ENCODE measurements at regions not wholly inside any gene's neighbourhood (a gene's known extent, or its start where the extent isn't known, plus 50 kb on each side); places are given as distances from the start of the nearest gene placed in this dataset.
A peak's percentile ranks its signal among the peaks of the same experiment; 100 is the strongest.

DNA sequence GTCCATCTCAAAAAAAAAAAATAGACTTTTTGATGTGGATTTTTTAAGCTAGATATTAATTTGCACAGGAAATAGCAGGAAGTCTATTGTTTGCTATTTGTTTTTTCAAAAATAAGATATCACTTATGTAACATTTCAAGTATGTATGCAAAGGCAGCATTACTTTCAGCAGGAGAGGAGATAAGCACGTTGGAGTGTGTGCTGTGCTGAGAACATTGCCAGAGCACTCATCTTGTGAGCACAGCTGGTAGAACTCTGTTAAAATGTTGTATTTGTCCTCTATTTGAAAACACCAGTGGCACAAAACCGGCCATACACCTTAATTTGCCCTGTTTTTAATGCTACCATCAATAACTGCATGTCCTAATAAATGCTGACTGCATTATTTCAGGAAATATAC is 1061.9 kb upstream of the CDH18 start:
- H3K9me3 Mint-ChIP-seq, result peaks cover 3% of the 10 kb centered on the region
- Histone ChIP-seq H3K79me2 (ENCODE audit: low read depth) (no peaks in the 10 kb centered on the region), H3K4me2 (no peak overlapping the region), H4K20me1 (ENCODE audit: low read depth) (no peaks in the 10 kb centered on the region), H3K4me1 (no peaks in the 10 kb centered on the region), H2AFZ (replicated peaks) (no peak overlapping the region), H3K9ac (no peak overlapping the region), H3F3A (ENCODE audit: low read depth) (no peaks in the 10 kb centered on the region), H3K27ac (no peak overlapping the region), H3K9me3 (ENCODE audit: low read depth) (no peaks in the 10 kb centered on the region), H3K36me3 (no peaks in the 10 kb centered on the region), H3K4me3 (no peak overlapping the region), H3K27me3 (no peaks in the 10 kb centered on the region)
- DNase-seq (ENCODE audit: low spot score), result no peak
- no peak overlapping the region for H3K27ac Mint-ChIP-seq
- H3K4me1 Mint-ChIP-seq, result no peaks in the 10 kb centered on the region
- H3K4me3 Mint-ChIP-seq, result no peak overlapping the region
- TF ChIP-seq EZH2 (IDR thresholded peaks at IDR 0.05) (no peak), EZH2phosphoT487 (IDR thresholded peaks at IDR 0.05) (no peak)
- TF ChIP-seq, protein P1, sequence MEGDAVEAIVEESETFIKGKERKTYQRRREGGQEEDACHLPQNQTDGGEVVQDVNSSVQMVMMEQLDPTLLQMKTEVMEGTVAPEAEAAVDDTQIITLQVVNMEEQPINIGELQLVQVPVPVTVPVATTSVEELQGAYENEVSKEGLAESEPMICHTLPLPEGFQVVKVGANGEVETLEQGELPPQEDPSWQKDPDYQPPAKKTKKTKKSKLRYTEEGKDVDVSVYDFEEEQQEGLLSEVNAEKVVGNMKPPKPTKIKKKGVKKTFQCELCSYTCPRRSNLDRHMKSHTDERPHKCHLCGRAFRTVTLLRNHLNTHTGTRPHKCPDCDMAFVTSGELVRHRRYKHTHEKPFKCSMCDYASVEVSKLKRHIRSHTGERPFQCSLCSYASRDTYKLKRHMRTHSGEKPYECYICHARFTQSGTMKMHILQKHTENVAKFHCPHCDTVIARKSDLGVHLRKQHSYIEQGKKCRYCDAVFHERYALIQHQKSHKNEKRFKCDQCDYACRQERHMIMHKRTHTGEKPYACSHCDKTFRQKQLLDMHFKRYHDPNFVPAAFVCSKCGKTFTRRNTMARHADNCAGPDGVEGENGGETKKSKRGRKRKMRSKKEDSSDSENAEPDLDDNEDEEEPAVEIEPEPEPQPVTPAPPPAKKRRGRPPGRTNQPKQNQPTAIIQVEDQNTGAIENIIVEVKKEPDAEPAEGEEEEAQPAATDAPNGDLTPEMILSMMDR (IDR thresholded peaks at IDR 0.05), result no peak
- no peaks in the 10 kb centered on the region for H3K27me3 Mint-ChIP-seq (ENCODE audit: insufficient read depth, low read depth)
- H3K36me3 Mint-ChIP-seq, result no peaks in the 10 kb centered on the region

DNA sequence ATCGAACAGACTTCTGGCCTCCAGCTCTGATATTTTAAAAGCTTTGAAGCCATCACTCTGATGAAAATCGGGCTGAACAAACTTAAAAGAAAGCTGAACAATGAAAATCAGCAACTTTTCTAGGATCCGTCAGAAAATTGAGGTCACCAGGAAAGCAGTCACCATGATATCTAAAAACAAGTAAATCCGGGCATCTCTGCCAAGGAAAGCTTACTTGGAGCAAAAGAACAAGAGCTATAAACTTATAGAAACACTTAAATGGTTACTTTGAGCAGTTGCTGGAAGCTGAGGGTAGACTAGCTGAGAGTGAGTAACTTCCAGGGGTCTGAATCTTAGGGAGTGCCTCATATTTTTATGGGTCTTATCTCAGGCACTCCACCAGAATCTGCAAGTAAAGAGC is 1043.0 kb upstream of the CDH18 start:
- Histone ChIP-seq H3K36me3 (no peaks in the 10 kb centered on the region), H3K4me1 (no peaks in the 10 kb centered on the region), H3K27ac (no peak overlapping the region), H3K4me2 (no peak overlapping the region), H3F3A (ENCODE audit: low read depth) (no peaks in the 10 kb centered on the region), H3K79me2 (ENCODE audit: low read depth) (no peaks in the 10 kb centered on the region), H3K9me3 (ENCODE audit: low read depth) (no peaks in the 10 kb centered on the region), H2AFZ (replicated peaks) (peak overlapping the region; percentile 24), H3K9ac (no peak overlapping the region), H3K4me3 (no peak overlapping the region), H3K27me3 (no peaks in the 10 kb centered on the region), H4K20me1 (ENCODE audit: low read depth) (no peaks in the 10 kb centered on the region)
- Mint-ChIP-seq H3K36me3 (no peaks in the 10 kb centered on the region), H3K27me3 (ENCODE audit: insufficient read depth, low read depth) (no peaks in the 10 kb centered on the region), H3K4me3 (no peak overlapping the region), H3K4me1 (no peaks in the 10 kb centered on the region), H3K27ac (no peak overlapping the region), H3K9me3 (no peaks in the 10 kb centered on the region)
- TF ChIP-seq EZH2phosphoT487 (IDR thresholded peaks at IDR 0.05) (no peak), EZH2 (IDR thresholded peaks at IDR 0.05) (no peak)
- TF ChIP-seq, protein P1 (IDR thresholded peaks at IDR 0.05), result no peak
- DNase-seq (ENCODE audit: low spot score), result no peak

DNA sequence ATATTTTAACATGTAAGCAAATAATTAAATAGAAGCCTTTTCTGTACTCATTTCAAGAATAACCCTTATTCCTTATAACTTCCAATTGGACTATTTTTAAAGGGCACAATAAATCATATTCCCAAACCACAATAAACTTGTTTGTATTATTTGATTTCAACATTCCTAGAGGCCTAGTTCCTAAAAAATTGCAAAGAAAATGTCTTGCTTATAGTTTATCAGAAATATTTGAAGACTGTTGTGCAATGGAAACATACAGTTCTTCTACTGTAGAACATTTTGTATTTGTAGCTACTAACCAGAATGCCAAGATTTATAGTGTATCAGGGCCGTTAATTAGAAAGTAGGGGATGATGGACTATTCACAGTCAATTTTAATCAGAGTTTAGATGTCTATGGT is 1037.0 kb upstream of the CDH18 start:
- DNase-seq (ENCODE audit: low spot score), result no peak
- Mint-ChIP-seq H3K36me3 (peaks cover 2% of the 10 kb centered on the region), H3K27ac (no peak overlapping the region), H3K9me3 (peaks cover 2% of the 10 kb centered on the region), H3K27me3 (ENCODE audit: insufficient read depth, low read depth) (no peaks in the 10 kb centered on the region), H3K4me3 (no peak overlapping the region), H3K4me1 (no peaks in the 10 kb centered on the region)
- Histone ChIP-seq H2AFZ (replicated peaks) (no peak overlapping the region), H3K9me3 (ENCODE audit: low read depth) (no peaks in the 10 kb centered on the region), H4K20me1 (ENCODE audit: low read depth) (no peaks in the 10 kb centered on the region), H3K27me3 (no peaks in the 10 kb centered on the region), H3K4me3 (no peak overlapping the region), H3K4me2 (no peak overlapping the region), H3K79me2 (ENCODE audit: low read depth) (no peaks in the 10 kb centered on the region), H3K4me1 (no peaks in the 10 kb centered on the region), H3K27ac (no peak overlapping the region), H3K36me3 (no peaks in the 10 kb centered on the region), H3K9ac (no peak overlapping the region), H3F3A (ENCODE audit: low read depth) (no peaks in the 10 kb centered on the region)
- TF ChIP-seq, protein P1 (IDR thresholded peaks at IDR 0.05), result no peak
- TF ChIP-seq EZH2phosphoT487 (IDR thresholded peaks at IDR 0.05) (no peak), EZH2 (IDR thresholded peaks at IDR 0.05) (no peak)

DNA sequence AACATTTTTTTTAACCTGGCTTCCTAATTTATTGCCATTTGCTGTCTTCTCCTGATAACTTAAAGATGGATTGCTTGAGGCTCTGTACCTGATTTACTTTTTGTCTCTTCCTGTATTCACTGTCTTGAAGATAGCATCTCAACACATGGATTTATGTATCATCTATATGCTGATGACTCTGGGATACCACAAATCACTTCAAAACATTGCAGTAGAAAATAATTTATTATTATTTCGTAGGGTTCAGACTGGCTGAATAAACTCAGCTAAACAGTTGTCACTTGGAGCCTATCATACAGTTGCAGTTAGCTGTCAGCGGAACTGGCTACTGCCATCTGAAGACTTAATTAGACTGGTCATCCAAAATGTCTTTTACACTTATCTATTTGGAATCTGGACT is 1025.2 kb upstream of the CDH18 start:
- H4K20me1 ChIP-seq (ENCODE audit: low read depth), result no peaks in the 10 kb centered on the region
- TF ChIP-seq, protein P1 (IDR thresholded peaks at IDR 0.05), result no peak
- no peak for TF ChIP-seq EZH2 (IDR thresholded peaks at IDR 0.05)
- no peak for TF ChIP-seq EZH2phosphoT487 (IDR thresholded peaks at IDR 0.05)
- H3K9me3 Mint-ChIP-seq, result no peaks in the 10 kb centered on the region

More for the DNA sequence above, 1025.2 kb upstream of the CDH18 start:
- H3K4me1 ChIP-seq, result no peaks in the 10 kb centered on the region
- no peak overlapping the region for H3K4me2 ChIP-seq
- no peak for DNase-seq (ENCODE audit: low spot score)
- no peaks in the 10 kb centered on the region for H3K36me3 ChIP-seq
- H3K9ac ChIP-seq, result no peak overlapping the region
- no peak overlapping the region for H3K27ac Mint-ChIP-seq
- no peak overlapping the region for H3K4me3 Mint-ChIP-seq
- H3K27me3 ChIP-seq, result no peaks in the 10 kb centered on the region
- H3K9me3 ChIP-seq (ENCODE audit: low read depth), result no peaks in the 10 kb centered on the region
- no peaks in the 10 kb centered on the region for H3K27me3 Mint-ChIP-seq (ENCODE audit: insufficient read depth, low read depth)
- H3K27ac ChIP-seq, result no peak overlapping the region
- H3K4me3 ChIP-seq, result no peak overlapping the region
- no peaks in the 10 kb centered on the region for H3K4me1 Mint-ChIP-seq
- H3F3A ChIP-seq (ENCODE audit: low read depth), result no peaks in the 10 kb centered on the region
- H3K79me2 ChIP-seq (ENCODE audit: low read depth), result no peaks in the 10 kb centered on the region
- no peaks in the 10 kb centered on the region for H3K36me3 Mint-ChIP-seq
- H2AFZ ChIP-seq (replicated peaks), result no peak overlapping the region

Data from neural progenitor cell (in vitro differentiated cells).